Stimulated activated CD8-positive, alpha-beta memory T cell treated with anti-CD3 and anti-CD28 coated beads, Interleukin-7, amount 100 ng/mL, for 48 hours (primary cell): ENCODE measurements at regions not wholly inside any gene's neighbourhood (a gene's known extent, or its start where the extent isn't known, plus 50 kb on each side); places are given as distances from the start of the nearest gene placed in this dataset.
"Not testable (repeated sequence)": the region's sequence is repeated elsewhere in the genome, so short reads cannot be mapped to it uniquely, and the experiment has no call there.

Experiments used
- DNase-seq, 2 donors: peaks; one replicate each; pipeline ENCODE4 v3.0.0-alpha.2; 2020; ENCODE audit warnings: low read depth in 1 of 2; ENCODE audit errors: extremely low read depth in 1 of 2

- not testable (repeated sequence) for DNase-seq
These were observed 123.3 kb downstream of the EFNB1 start for GRCh38 chrX:68951942-68952619.

DNA sequence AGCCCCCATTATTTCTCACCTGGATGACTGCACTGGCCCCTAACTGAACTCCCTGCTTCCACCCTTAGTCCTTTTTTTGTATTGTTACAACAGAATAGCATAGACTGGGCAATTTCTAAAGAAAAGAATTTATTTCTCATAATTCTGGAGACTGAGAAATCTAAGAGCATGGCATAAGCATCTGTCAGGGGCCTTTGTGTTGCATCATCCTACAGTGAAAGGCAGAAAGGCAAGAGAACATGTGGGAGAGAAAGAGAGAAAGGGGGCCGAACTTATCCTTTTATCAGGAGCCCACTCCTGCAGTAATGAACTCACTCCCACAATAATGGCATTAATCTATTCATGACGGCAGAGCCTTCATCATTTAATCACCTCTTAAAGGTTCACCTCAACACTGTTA lies 122.1 kb downstream of the EFNB1 start:
- no peak for DNase-seq

DNA sequence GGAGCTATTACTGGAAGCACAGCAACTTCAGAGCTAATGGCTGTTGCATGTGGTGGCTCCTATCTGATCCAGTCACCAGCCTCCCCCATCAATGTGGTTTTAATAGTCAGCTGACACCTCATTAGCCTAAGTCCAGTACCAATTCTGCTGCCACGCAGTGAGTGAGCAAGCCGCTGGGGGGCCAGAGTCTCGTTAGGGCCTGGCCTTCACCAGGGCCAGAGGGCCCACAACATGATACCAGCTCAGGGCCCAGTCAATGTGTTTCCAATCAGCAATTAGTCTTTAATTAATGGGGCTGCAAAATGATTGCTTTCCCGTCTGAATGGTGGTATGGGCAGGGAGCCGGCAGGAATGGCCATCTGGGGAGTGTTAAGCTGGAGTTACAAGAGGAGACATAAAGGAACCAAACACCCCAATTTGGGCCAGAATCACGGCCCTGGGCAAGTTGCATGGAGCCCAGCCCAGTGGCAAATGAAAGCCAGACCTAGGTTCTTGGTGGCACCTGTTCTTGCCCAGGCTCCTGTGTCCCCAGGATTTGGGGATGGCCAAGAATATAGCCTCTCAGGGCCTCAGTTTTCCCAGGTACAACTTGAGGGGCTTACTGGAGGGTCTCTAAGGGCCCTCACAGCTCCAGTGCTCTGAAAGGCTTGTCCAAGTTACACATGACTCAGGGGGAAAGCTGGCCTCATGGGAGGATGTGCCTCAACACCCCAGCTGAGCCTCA lies 119.2 kb downstream of the EFNB1 start:
- no peak for DNase-seq

DNA sequence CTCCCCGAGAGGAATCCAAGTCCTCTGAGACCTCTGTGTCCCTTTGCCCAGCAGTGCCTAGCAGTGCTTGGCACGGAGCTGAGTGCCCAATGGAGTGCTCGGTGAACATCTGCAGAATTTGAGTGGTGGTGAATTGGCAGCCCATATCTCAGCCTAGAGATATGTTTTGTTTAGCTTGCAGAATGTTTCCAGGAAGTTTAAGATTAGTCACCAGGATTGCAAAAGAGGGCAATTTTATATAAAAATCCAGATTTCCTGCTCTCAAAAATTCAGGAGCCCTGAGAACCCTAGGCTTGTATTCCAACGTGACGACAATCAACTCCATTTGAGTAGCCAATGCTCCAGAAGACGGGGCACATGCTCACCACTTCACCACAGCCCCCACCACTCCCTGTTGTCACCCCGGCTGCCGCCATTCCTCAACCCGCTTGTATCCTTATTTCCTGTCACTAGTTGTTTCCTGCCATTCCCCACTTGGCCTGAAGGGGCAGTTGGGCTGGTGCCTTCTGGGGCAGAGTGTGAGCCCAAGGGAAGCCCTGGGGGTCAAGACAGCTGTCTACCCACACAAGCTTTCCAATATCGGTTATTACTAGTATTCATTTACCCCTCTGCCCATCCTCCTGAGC lies 116.9 kb downstream of the EFNB1 start:
- no peak for DNase-seq

- no peak for DNase-seq
These were observed 116.3 kb downstream of the EFNB1 start for GRCh38 chrX:68945081-68945602.

DNA sequence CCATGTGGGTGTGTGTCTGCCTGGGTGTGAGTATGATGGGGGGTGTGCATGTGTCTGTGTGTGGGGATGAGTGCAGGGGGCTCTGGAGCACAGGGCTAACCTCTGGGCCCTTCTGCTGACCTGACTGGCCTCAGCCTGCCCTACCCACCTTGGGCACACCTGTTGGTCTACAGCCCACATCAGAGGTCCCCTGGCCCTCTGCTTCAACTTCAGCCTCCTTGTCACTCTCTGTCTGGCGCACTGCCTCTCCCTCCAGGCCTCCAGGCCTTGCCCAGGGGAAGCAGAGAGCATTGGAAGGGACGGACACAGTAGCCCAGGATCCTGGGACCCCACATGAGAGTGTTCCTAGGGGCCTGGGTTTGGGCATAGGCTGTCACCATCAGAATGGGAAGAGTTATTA lies 115.4 kb downstream of the EFNB1 start:
- no peak for DNase-seq

- no peak for DNase-seq
These were observed 114.0 kb downstream of the EFNB1 start for GRCh38 chrX:68942840-68943239.

- no peak for DNase-seq
These were observed 113.3 kb downstream of the EFNB1 start for GRCh38 chrX:68942104-68942503.

DNA sequence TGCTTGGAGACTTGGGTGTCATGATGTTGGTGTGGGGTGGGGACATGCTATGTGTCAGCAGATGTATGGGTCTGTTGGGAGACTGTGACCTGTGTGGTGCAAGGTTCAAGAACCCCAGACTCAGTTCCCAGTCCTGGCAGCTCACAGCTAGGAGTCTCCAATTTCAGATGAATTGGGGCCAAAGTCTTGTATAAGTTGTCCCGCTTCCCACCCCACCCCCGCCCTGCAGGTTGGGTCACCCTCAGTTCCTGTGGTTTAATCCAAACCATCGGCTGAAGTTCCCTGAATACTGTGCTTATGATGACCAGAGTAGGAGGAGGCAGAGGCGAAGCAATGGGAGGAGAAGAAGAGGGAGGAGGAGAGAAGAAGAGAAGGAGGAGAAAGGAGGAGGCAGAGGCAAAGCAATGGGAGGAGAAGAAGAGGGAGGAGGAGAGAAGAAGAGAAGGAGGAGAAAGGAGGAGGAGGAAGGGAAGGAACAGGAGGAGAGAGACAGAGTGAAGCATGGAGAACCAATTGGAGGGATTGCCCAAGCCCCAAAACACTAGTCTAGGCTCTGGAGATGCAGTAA lies 112.6 kb downstream of the EFNB1 start:
- no peak for DNase-seq

DNA sequence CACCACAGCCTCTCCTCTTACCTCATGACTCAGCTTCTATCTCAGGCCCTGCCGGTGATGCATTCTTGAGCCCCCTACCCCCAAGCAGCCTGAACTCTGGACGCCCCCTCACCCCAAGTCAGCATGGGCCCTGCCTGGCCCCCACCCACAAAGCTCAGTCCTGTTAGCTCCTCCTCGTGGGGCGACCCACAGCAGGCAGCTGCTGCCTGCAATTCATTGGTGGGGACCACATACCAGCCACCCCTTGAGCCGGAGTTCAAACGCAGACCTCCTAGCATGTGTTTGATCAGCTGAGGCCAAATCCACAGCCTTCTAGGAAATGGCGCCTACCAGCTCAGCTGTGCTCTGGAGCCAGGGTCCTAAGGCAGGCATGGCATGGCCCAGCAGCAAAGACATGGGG lies 111.8 kb downstream of the EFNB1 start:
- no peak for DNase-seq

DNA sequence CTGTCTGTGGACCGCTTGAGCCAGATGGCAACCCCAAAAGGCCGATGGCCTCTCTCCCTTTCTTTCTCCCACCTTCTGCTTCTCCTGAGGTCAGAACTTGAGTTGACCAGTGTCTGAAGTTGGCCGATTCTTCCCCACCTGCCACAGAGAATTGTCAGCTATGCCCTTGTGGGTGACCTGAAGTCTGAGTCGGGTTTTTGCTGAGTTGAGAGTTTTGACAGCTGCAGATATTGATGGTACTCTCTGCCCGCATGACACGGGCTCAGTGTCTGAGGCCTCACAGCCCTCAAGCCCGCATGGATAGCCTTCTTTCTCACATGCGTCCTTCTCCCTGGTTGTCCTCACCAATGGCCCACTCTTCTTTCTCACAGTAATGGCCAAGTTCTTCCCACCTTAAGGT lies 111.0 kb downstream of the EFNB1 start:
- no peak for DNase-seq

- no peak for DNase-seq
These were observed 109.6 kb downstream of the EFNB1 start for GRCh38 chrX:68938244-68939004.

DNA sequence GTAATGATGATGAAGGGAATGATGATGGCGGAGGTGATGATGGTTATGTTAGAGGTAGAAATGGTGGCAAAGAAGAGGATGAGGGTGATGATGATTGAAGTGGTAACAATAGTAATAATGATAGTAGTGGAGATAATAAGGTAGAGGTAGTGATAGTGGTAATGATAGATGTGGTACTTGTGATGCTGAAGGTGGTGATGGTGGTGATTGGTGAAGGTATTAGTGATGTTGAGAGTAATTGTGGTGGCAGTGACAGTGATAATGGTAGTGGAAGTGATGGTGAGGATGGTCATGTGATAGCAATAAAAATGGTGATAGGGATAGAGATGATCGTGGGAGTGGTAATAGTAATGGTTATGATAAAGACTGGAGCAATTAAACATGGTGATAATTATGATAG lies 108.8 kb downstream of the EFNB1 start:
- DNase-seq = no peak

GRCh38 chrX:68936608-68937007 lies 107.8 kb downstream of the EFNB1 start:
- no peak for DNase-seq

GRCh38 chrX:68936126-68936525 lies 107.3 kb downstream of the EFNB1 start:
- no peak for DNase-seq

GRCh38 chrX:68935362-68935761 lies 106.5 kb downstream of the EFNB1 start:
- no peak for DNase-seq

- no peak for DNase-seq
These were observed 106.1 kb downstream of the EFNB1 start for GRCh38 chrX:68934922-68935321.

GRCh38 chrX:68934421-68934820 lies 105.6 kb downstream of the EFNB1 start:
- no peak for DNase-seq

DNA sequence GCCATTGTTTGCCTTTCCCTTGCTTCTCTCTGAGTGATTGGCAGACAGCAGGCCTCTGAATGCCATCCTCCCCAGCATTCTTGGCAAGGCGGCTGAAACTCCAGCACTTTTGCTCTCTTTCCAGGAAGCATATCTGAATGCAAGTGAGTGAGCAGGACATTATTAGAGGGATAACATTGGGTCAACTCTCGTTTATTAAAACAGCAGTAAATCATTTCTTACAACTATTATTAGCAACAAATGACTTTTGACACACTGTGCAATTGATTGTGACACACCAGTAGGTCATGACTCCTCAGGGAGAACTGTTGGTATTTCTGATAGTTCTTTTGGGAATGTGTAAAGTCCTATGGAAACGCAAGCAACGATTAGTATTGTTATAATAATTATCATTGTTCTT lies 103.8 kb downstream of the EFNB1 start:
- DNase-seq = no peak

DNA sequence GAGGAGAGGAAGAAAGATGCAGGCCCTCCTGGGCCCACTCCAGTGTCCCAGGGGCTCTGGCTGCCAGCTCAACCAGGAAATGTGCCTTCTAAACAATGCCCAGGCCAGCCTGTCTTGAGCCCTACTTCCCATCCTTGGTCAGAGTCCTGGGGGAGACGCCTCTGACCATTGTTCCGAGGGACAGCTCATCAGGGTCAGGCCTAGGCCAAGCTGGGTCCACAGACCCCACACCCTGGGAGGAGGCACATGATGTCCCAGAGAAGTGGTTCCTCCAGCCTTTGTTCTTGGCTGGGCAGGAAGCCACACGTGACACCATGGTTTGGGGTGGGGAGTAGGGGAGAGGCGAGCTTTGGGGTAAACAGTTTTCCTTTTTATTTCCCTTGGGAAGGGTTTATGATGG lies 102.5 kb downstream of the EFNB1 start:
- DNase-seq = no peak
